ENCODE measurements at regions not wholly inside any gene's neighbourhood (a gene's known extent, or its start where the extent isn't known, plus 50 kb on each side); places are given as distances from the start of the nearest gene placed in this dataset.

- DNase-seq (ENCODE audit: extremely low read depth in 1 of 4, low spot score in 3 of 4) (no peak), FAIRE-seq (no peak), ATAC-seq (no peak)
- Histone ChIP-seq H3K4me1 (replicated peaks in 1 of 2; ENCODE audit: control insufficient read depth in 2 of 2, insufficient read depth in 2 of 2, low read length in 2 of 2) (no peaks in the 10 kb centered on the region), H3K9me1 (ENCODE audit: control insufficient read depth, insufficient read depth, low read length) (no peaks in the 10 kb centered on the region), H3K9ac (ENCODE audit: insufficient read depth in 1 of 2, low read depth in 2 of 2, low read length in 2 of 2) (no peak overlapping the region), H3K27ac (ENCODE audit: extremely low read depth, low read depth, low read length) (no peak overlapping the region), H3K4me3 (no peak overlapping the region), H3K9me3 (replicated peaks; ENCODE audit: control insufficient read depth, insufficient read depth, low read depth, low read length) (no peaks in the 10 kb centered on the region; the same call in 1 of the 2 replicates), H2AFZ (ENCODE audit: low read depth, low read length) (no peak overlapping the region), H4K20me1 (replicated peaks; ENCODE audit: control insufficient read depth, insufficient read depth, low read length) (no peaks in the 10 kb centered on the region), H3K36me3 (ENCODE audit: control insufficient read depth, insufficient read depth, low read length) (no peaks in the 10 kb centered on the region), H3K4me2 (ENCODE audit: insufficient read depth, low read length) (no peak overlapping the region), H3K27me3 (ENCODE audit: control insufficient read depth in 2 of 2, insufficient read depth in 2 of 2, low read length in 2 of 2) (no peaks in the 10 kb centered on the region), H3K79me2 (ENCODE audit: control insufficient read depth, insufficient read depth, low read length) (no peaks in the 10 kb centered on the region)
- 0% methylated on average over 1 of the region's 1 CpG for WGBS (ENCODE audit: insufficient coverage, low coverage, missing lambda C conversion rate)
- CTCF ChIA-PET (ENCODE audit: low intra/inter-chr PET ratio) = no interaction called here
- BruUV-seq (replicated peaks) = no TSS peak
- POLR2A ChIA-PET = no interaction called here
- in situ Hi-C loops (cut with MboI) (no loop called here), intact Hi-C loops (cut with micrococcal nuclease) (no loop called here)
- TF ChIP-seq SMAD2 (IDR thresholded peaks at IDR 0.05; ENCODE audit: low read depth, low read length) (no peak), RBM15 (IDR thresholded peaks at IDR 0.05; ENCODE audit: insufficient read depth, low read length) (no peak), ZNF232 (CRISPR knock-in tag; IDR thresholded peaks at IDR 0.05) (no peak), PHB (CRISPR knock-in tag; IDR thresholded peaks at IDR 0.05) (no peak)
Measured at GRCh38 chr21:28374881-28375280, 617.8 kb downstream of the LTN1 start.

GRCh38 chr21:28371713-28372112 is 621.0 kb downstream of the LTN1 start:
- Histone ChIP-seq H3K4me2 (ENCODE audit: insufficient read depth, low read length) (no peak overlapping the region), H2AFZ (ENCODE audit: low read depth, low read length) (no peak overlapping the region), H3K9ac (ENCODE audit: insufficient read depth in 1 of 2, low read depth in 2 of 2, low read length in 2 of 2) (no peak overlapping the region), H4K20me1 (replicated peaks; ENCODE audit: control insufficient read depth, insufficient read depth, low read length) (no peaks in the 10 kb centered on the region), H3K4me3 (no peak overlapping the region), H3K9me1 (ENCODE audit: control insufficient read depth, insufficient read depth, low read length) (no peaks in the 10 kb centered on the region), H3K36me3 (ENCODE audit: control insufficient read depth, insufficient read depth, low read length) (no peaks in the 10 kb centered on the region), H3K4me1 (replicated peaks in 1 of 2; ENCODE audit: control insufficient read depth in 2 of 2, insufficient read depth in 2 of 2, low read length in 2 of 2) (no peaks in the 10 kb centered on the region), H3K27me3 (ENCODE audit: control insufficient read depth in 2 of 2, insufficient read depth in 2 of 2, low read length in 2 of 2) (no peaks in the 10 kb centered on the region), H3K27ac (ENCODE audit: extremely low read depth, low read depth, low read length) (no peak overlapping the region), H3K79me2 (ENCODE audit: control insufficient read depth, insufficient read depth, low read length) (no peaks in the 10 kb centered on the region), H3K9me3 (replicated peaks; ENCODE audit: control insufficient read depth, insufficient read depth, low read depth, low read length) (no peaks in the 10 kb centered on the region; the same call in 1 of the 2 replicates)
- DNase-seq (ENCODE audit: extremely low read depth in 1 of 4, low spot score in 3 of 4) (no peak), FAIRE-seq (no peak), ATAC-seq (no peak)
- in situ Hi-C loops (cut with MboI) (no loop called here), intact Hi-C loops (cut with micrococcal nuclease) (no loop called here)
- POLR2A ChIA-PET = no interaction called here
- CTCF ChIA-PET (ENCODE audit: low intra/inter-chr PET ratio) = no interaction called here
- TF ChIP-seq ZNF507 (tag; conservative IDR thresholded peaks at IDR 0.05) (peak; percentile 91), LCOR (CRISPR knock-in tag; IDR thresholded peaks at IDR 0.05) (no peak)
- no TSS peak for BruUV-seq (replicated peaks)
- WGBS (ENCODE audit: insufficient coverage, low coverage, missing lambda C conversion rate) = 0% methylated on average over 4 of the region's 4 CpGs
